A673 (cell line): ENCODE measurements at regions not wholly inside any gene's neighbourhood (a gene's known extent, or its start where the extent isn't known, plus 50 kb on each side); places are given as distances from the start of the nearest gene placed in this dataset.
"Not testable (repeated sequence)": the region's sequence is repeated elsewhere in the genome, so short reads cannot be mapped to it uniquely, and the experiment has no call there.

Source experiments
- BruUV-seq: library from RNA; stranded (reverse); fragments of 400-500 nt; replicated peaks from 2 replicates; lab custom pipeline; 2021; lab: Mats Ljungman, UMichigan
- CTCF ChIA-PET: fragments of 300-600 bp; sonication (Branson Sonifier 250); formaldehyde crosslinking; loops from one replicate; lab custom pipeline; 2022; ENCODE audit warnings: antibody characterized with exemption; lab: Charles Lee
- POLR2A ChIA-PET: fragments of 300-600 bp; sonication (Branson Sonifier 250); formaldehyde crosslinking; loops from one replicate; lab custom pipeline; 2022; ENCODE audit warnings: antibody characterized with exemption; ENCODE audit not compliant: low non-redundant PET; lab: Charles Lee
- DNase-seq: peaks from one replicate; pipeline ENCODE4 v3.0.0-alpha.2; 2015; ENCODE audit warnings: low spot score
- H3K27ac ChIP-seq: fragments of 200-600 bp; sonication (generic); 2 replicates; pipeline ENCODE4 v1.5.1; 2016; ENCODE audit warnings: mixed run types, low read depth, mild to moderate bottlenecking, mixed read lengths, antibody characterized with exemption, low read length; ENCODE audit not compliant: poor library complexity, severe bottlenecking
- H3K27me3 ChIP-seq: fragments of 200-600 bp; sonication (generic); replicated peaks from 2 replicates; pipeline ENCODE4 v1.6.1; 2017; ENCODE audit warnings: mixed run types, low read depth, mild to moderate bottlenecking, mixed read lengths, antibody characterized with exemption, low read length; ENCODE audit not compliant: insufficient read depth, poor library complexity
- H3K36me3 ChIP-seq: fragments of 200-600 bp; sonication (generic); 2 replicates; pipeline ENCODE4 v1.6.1; 2016; ENCODE audit warnings: mixed run types, mild to moderate bottlenecking, mixed read lengths, antibody characterized with exemption, low read length; ENCODE audit not compliant: insufficient read depth, poor library complexity, severe bottlenecking
- H3K4me1 ChIP-seq: fragments of 200-600 bp; sonication (generic); 2 replicates; pipeline ENCODE4 v1.6.1; 2017; ENCODE audit warnings: mixed run types, mild to moderate bottlenecking, mixed read lengths, antibody characterized with exemption, low read length; ENCODE audit not compliant: insufficient read depth, poor library complexity, severe bottlenecking
- H3K4me3 ChIP-seq: fragments of 200-600 bp; sonication (generic); 2 replicates; pipeline ENCODE4 v1.5.1; 2016; ENCODE audit warnings: low read depth, mixed run types, mild to moderate bottlenecking, mixed read lengths, low read length; ENCODE audit not compliant: poor library complexity, severe bottlenecking
- H3K9me3 ChIP-seq: fragments of 200-600 bp; sonication (generic); 2 replicates; pipeline ENCODE4 v1.6.1; 2016; ENCODE audit warnings: mixed run types, low read depth, mild to moderate bottlenecking, mixed read lengths, antibody characterized with exemption, low read length; ENCODE audit not compliant: poor library complexity, severe bottlenecking
- EZH2 ChIP-seq: fragments of 200-600 bp; sonication (generic); IDR thresholded peaks from 2 replicates; pipeline ENCODE4 v1.6.1; 2017; ENCODE audit warnings: borderline replicate concordance, low read depth, mild to moderate bottlenecking, mixed read lengths, antibody characterized with exemption, low read length; ENCODE audit not compliant: poor library complexity, severe bottlenecking
- intact Hi-C: fragments of 100-400 bp; cut with micrococcal nuclease; formaldehyde crosslinking; loops from one replicate; pipeline ENCODE4 v1.10.0; 2022; ENCODE audit not compliant: unreplicated experiment
- TF ChIP-seq, protein P1 (sequence below): fragments of 300-800, 200-600 bp; sonication (generic); conservative IDR thresholded peaks from 2 replicates; pipeline ENCODE4 v1.5.1; 2017; ENCODE audit warnings: low read depth, mild to moderate bottlenecking, antibody characterized with exemption, low read length, moderate library complexity, mixed read lengths

DNA sequence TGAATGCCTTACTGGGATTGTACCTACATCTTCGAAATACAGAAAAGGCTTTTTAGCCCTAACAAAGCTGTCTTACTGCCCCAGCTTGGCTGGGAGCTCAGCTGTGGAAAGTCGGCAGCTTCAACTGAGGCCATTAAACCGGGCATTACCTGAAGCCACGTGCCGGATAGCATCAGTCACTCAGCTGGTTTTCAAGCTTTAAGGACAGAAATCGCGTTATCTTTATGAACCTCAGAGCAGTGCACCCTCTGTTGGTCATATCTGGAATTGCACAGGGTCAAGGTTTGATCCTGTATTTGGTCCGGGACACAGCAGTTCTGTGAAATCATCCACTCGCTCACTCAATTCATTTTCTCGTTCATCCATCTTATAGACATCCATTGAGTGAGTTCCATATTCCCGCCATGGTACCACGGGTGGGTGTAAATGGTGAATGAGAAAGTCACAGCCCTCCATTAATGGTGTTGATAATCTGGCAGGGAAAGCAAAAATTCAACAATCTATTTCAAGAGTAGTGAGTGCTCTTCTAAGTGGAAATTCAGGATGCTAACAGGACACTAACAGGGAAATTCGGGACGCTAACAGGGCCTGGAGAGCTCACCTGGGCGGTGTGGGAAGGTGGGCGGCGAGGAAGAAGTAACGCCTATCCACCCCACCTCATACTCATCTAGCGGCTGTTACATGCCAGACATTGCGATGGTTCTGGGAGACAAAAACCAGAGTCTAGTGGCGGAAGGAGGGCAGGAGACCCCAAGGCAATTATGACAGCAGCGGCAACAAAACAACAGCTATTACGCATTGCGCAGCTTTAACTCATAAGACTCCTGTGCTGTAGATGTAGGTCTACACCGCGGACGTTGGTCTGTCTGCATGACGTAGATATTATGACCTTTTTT, 60.6 kb upstream of the TCL1A start:
- DNase-seq, result peak; percentile 66
- H3K4me1 ChIP-seq, result no peaks in the 10 kb centered on the region
- TF ChIP-seq EZH2, result no peak
- TF ChIP-seq, protein P1, sequence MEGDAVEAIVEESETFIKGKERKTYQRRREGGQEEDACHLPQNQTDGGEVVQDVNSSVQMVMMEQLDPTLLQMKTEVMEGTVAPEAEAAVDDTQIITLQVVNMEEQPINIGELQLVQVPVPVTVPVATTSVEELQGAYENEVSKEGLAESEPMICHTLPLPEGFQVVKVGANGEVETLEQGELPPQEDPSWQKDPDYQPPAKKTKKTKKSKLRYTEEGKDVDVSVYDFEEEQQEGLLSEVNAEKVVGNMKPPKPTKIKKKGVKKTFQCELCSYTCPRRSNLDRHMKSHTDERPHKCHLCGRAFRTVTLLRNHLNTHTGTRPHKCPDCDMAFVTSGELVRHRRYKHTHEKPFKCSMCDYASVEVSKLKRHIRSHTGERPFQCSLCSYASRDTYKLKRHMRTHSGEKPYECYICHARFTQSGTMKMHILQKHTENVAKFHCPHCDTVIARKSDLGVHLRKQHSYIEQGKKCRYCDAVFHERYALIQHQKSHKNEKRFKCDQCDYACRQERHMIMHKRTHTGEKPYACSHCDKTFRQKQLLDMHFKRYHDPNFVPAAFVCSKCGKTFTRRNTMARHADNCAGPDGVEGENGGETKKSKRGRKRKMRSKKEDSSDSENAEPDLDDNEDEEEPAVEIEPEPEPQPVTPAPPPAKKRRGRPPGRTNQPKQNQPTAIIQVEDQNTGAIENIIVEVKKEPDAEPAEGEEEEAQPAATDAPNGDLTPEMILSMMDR, result peak; percentile 92
- H3K36me3 ChIP-seq, result no peaks in the 10 kb centered on the region
- no peak overlapping the region for H3K27ac ChIP-seq
- ChIA-PET CTCF (interaction anchor here (0.6 to 1.6 kb wide), 9 partner anchors 9 to 220 kb away, joined by 3 to 9 read pairs (median 3); no protein-coding TSS in a partner anchor), POLR2A (no interaction called here)
- H3K4me3 ChIP-seq, result no peak overlapping the region
- intact Hi-C loops, result loop anchor here (2.0 to 5.0 kb wide), 3 partner anchors 162 to 218 kb away; no protein-coding TSS in a partner anchor
- H3K27me3 ChIP-seq, result no peaks in the 10 kb centered on the region
- no peaks in the 10 kb centered on the region for H3K9me3 ChIP-seq
- no TSS peak for BruUV-seq

GRCh38 chr14:95770777-95771176, 56.9 kb upstream of the TCL1A start:
- CTCF ChIA-PET, result interaction anchor here (0.7 kb wide), 1 partner anchor 24 kb away, joined by 3 read pairs; no protein-coding TSS in a partner anchor
- peak; percentile 81 for DNase-seq
- no TSS peak for BruUV-seq
- intact Hi-C loops, result loop anchor here (5.0 kb wide), 1 partner anchor 158 kb away; no protein-coding TSS in a partner anchor
- no peak overlapping the region for H3K27ac ChIP-seq
- H3K4me1 ChIP-seq, result no peaks in the 10 kb centered on the region
- TF ChIP-seq, protein P1, result no peak
- TF ChIP-seq EZH2, result no peak
- POLR2A ChIA-PET, result no interaction called here
- H3K27me3 ChIP-seq, result peaks cover 8% of the 10 kb centered on the region
- H3K36me3 ChIP-seq, result no peaks in the 10 kb centered on the region
- no peak overlapping the region for H3K4me3 ChIP-seq
- no peaks in the 10 kb centered on the region for H3K9me3 ChIP-seq

GRCh38 chr14:95769976-95770375, 56.1 kb upstream of the TCL1A start:
- CTCF ChIA-PET, result interaction anchor here (0.6 kb wide), 1 partner anchor 217 kb away, joined by 7 read pairs; no protein-coding TSS in a partner anchor
- TF ChIP-seq, protein P1, result no peak
- TF ChIP-seq EZH2, result no peak
- no TSS peak for BruUV-seq

DNA sequence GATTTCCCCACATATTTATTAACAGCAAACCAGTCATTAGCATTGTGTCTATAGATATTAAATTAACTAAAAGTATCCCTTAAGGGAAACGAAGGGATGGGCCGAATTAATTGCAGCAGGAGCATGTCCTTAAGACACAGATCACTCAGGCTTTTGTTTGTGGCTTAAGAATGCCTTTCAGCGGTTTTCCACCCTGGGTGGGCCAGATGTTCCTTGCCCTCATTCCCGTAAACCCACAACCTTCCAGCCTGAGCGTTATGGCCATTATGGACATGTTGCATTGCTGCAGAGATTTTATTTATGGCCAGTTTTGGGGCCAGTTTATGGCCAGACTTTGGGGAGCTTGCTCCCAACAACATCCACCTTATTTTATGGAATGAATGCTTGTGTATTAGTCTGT, 55.5 kb upstream of the TCL1A start:
- CTCF ChIA-PET, POLR2A ChIA-PET: not testable (repeated sequence)

More at GRCh38 chr14:95769976-95770375, 56.1 kb upstream of the TCL1A start:
- no peaks in the 10 kb centered on the region for H3K4me1 ChIP-seq
- no peak overlapping the region for H3K4me3 ChIP-seq
- POLR2A ChIA-PET, result no interaction called here
- intact Hi-C loops, result loop anchor here (5.0 kb wide), 1 partner anchor 158 kb away; no protein-coding TSS in a partner anchor
- H3K9me3 ChIP-seq, result no peaks in the 10 kb centered on the region
- no peak for DNase-seq
- no peaks in the 10 kb centered on the region for H3K36me3 ChIP-seq
- H3K27me3 ChIP-seq, result peaks cover 11% of the 10 kb centered on the region
- H3K27ac ChIP-seq, result no peak overlapping the region

More for the DNA sequence above, 55.5 kb upstream of the TCL1A start:
- H3K9me3 ChIP-seq, BruUV-seq, intact Hi-C loops, H3K4me3 ChIP-seq, H3K36me3 ChIP-seq, DNase-seq, H3K27ac ChIP-seq, H3K4me1 ChIP-seq: not testable (repeated sequence)
- H3K27me3 ChIP-seq, result peaks cover 11% of the 10 kb centered on the region
